ENCODE measurements at regions not wholly inside any gene's neighbourhood (a gene's known extent, or its start where the extent isn't known, plus 50 kb on each side); places are given as distances from the start of the nearest gene placed in this dataset.

GRCh38 chr1:239920214-239920613 lies 171.5 kb upstream of the FMN2 start:
- no peaks in the 10 kb centered on the region for H3K27me3 ChIP-seq (ENCODE audit: insufficient read depth, low read depth)
- no peaks in the 10 kb centered on the region; the same call in 1 of the 2 replicates for H3K9me2 ChIP-seq (ENCODE audit: insufficient read depth)
- no peaks in the 10 kb centered on the region for H3K4me1 ChIP-seq (replicated peaks; ENCODE audit: insufficient read depth)
- H3K36me3 ChIP-seq (ENCODE audit: low read depth), result no peaks in the 10 kb centered on the region
- no peaks in the 10 kb centered on the region for H3F3A ChIP-seq (ENCODE audit: insufficient read depth, low read depth)
- ChIA-PET CTCF (no interaction called here), POLR2A (ENCODE audit: unreplicated experiment) (no interaction called here)
- no peak for TF ChIP-seq EZH2 (IDR thresholded peaks at IDR 0.05; ENCODE audit: low read depth)
- TF ChIP-seq CTCF (conservative IDR thresholded peaks at IDR 0.05), result no peak
- no peaks in the 10 kb centered on the region for H3K9me3 ChIP-seq (ENCODE audit: insufficient read depth, low read depth)
- BruUV-seq (replicated peaks), result no TSS peak
- no peak overlapping the region for H3K27ac ChIP-seq
- intact Hi-C loops (cut with micrococcal nuclease; ENCODE audit: unreplicated experiment), result no loop called here
- H2AFZ ChIP-seq, result no peak overlapping the region
- no peaks in the 10 kb centered on the region for H4K20me1 ChIP-seq (ENCODE audit: insufficient read depth)
- H3K79me2 ChIP-seq (ENCODE audit: low read depth), result no peaks in the 10 kb centered on the region
- H3K4me2 ChIP-seq, result no peak overlapping the region
- H3K4me3 ChIP-seq, result no peak overlapping the region
- no peak for DNase-seq

GRCh38 chr1:239922778-239923522 lies 168.7 kb upstream of the FMN2 start:
- Histone ChIP-seq H3F3A (ENCODE audit: insufficient read depth, low read depth) (no peaks in the 10 kb centered on the region), H2AFZ (no peak overlapping the region), H3K4me1 (replicated peaks; ENCODE audit: insufficient read depth) (no peaks in the 10 kb centered on the region), H3K9me3 (ENCODE audit: insufficient read depth, low read depth) (no peaks in the 10 kb centered on the region), H3K79me2 (ENCODE audit: low read depth) (no peaks in the 10 kb centered on the region), H3K4me2 (no peak overlapping the region), H3K27ac (no peak overlapping the region), H4K20me1 (ENCODE audit: insufficient read depth) (no peaks in the 10 kb centered on the region), H3K9me2 (ENCODE audit: insufficient read depth) (no peaks in the 10 kb centered on the region), H3K4me3 (no peak overlapping the region), H3K27me3 (ENCODE audit: insufficient read depth, low read depth) (no peaks in the 10 kb centered on the region), H3K36me3 (ENCODE audit: low read depth) (no peaks in the 10 kb centered on the region)
- TF ChIP-seq EZH2 (IDR thresholded peaks at IDR 0.05; ENCODE audit: low read depth) (no peak), CTCF (conservative IDR thresholded peaks at IDR 0.05) (no peak)
- intact Hi-C loops (cut with micrococcal nuclease; ENCODE audit: unreplicated experiment), result no loop called here
- DNase-seq, result no peak
- BruUV-seq (replicated peaks), result no TSS peak
- ChIA-PET CTCF (no interaction called here), POLR2A (ENCODE audit: unreplicated experiment) (no interaction called here)

GRCh38 chr1:239924741-239925350 lies 166.8 kb upstream of the FMN2 start:
- intact Hi-C loops (cut with micrococcal nuclease; ENCODE audit: unreplicated experiment), result no loop called here
- ChIA-PET POLR2A (ENCODE audit: unreplicated experiment) (no interaction called here), CTCF (no interaction called here)
- H2AFZ ChIP-seq, result no peak overlapping the region
- H4K20me1 ChIP-seq (ENCODE audit: insufficient read depth), result no peaks in the 10 kb centered on the region
- no TSS peak for BruUV-seq (replicated peaks)
- no peaks in the 10 kb centered on the region for H3K79me2 ChIP-seq (ENCODE audit: low read depth)
- no peaks in the 10 kb centered on the region for H3K9me2 ChIP-seq (ENCODE audit: insufficient read depth)
- no peak for TF ChIP-seq CTCF (conservative IDR thresholded peaks at IDR 0.05)
- TF ChIP-seq EZH2 (IDR thresholded peaks at IDR 0.05; ENCODE audit: low read depth), result no peak
- no peaks in the 10 kb centered on the region for H3K4me1 ChIP-seq (replicated peaks; ENCODE audit: insufficient read depth)
- H3F3A ChIP-seq (ENCODE audit: insufficient read depth, low read depth), result no peaks in the 10 kb centered on the region
- no peak overlapping the region for H3K27ac ChIP-seq
- no peaks in the 10 kb centered on the region for H3K9me3 ChIP-seq (ENCODE audit: insufficient read depth, low read depth)
- H3K36me3 ChIP-seq (ENCODE audit: low read depth), result no peaks in the 10 kb centered on the region
- no peak overlapping the region for H3K4me2 ChIP-seq
- H3K4me3 ChIP-seq, result no peak overlapping the region
- DNase-seq, result no peak
- no peaks in the 10 kb centered on the region for H3K27me3 ChIP-seq (ENCODE audit: insufficient read depth, low read depth)

Measured in PC-9 (cell line).